GM12891 (cell line): ENCODE measurements at regions not wholly inside any gene's neighbourhood (a gene's known extent, or its start where the extent isn't known, plus 50 kb on each side); places are given as distances from the start of the nearest gene placed in this dataset.

ENCODE experiments used
- POLR2A ChIP-seq: IDR thresholded peaks from 2 replicates; pipeline ENCODE4 v1.6.1; 2011; ENCODE audit warnings: low read depth, low read length, control low read depth
- POLR2AphosphoS5 ChIP-seq: IDR thresholded peaks from 2 replicates; pipeline ENCODE4 v1.6.1; 2011; ENCODE audit warnings: low read depth, low read length, control low read depth
- SPI1 ChIP-seq: IDR thresholded peaks from 2 replicates; pipeline ENCODE4 v1.6.1; 2011; ENCODE audit warnings: low read depth, low read length, control low read depth
- TAF1 ChIP-seq: IDR thresholded peaks from 2 replicates; pipeline ENCODE4 v1.6.1; 2011; ENCODE audit warnings: low read depth, low read length, control low read depth

DNA sequence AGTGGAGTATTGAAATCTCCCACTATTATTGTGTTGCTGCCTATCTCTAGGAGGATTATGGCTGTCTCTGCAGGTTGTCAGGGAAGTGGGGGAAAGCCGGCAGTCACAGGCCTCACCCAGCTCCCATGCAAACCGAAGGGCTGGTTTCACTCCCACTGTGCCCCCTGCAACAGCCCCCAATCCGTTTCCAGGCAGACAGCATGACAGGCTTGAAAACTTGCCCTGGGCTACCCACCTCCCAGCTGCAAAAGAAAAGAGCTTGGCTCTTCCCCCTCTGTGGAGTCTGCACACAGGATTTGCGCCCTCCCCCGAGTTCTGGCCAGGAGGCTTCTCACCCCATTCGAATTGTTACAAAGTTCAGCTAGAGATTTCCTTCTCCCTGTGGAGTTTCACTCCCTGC lies 87.4 kb upstream of the MSTN start:
- TF ChIP-seq SPI1 (no peak), POLR2A (no peak), POLR2AphosphoS5 (no peak), TAF1 (no peak)
